ENCODE measurements at regions not wholly inside any gene's neighbourhood (a gene's known extent, or its start where the extent isn't known, plus 50 kb on each side); places are given as distances from the start of the nearest gene placed in this dataset.

- no peak for DNase-seq
These were observed 562.0 kb upstream of the GOT2 start for GRCh38 chr16:59295993-59296736.

GRCh38 chr16:59295474-59295873 is 561.4 kb upstream of the GOT2 start:
- H3K4me2 ChIP-seq (ENCODE audit: unreplicated experiment): no peak overlapping the region
- H3K9me3 ChIP-seq (ENCODE audit: low read depth): no peaks in the 10 kb centered on the region
- no peaks in the 10 kb centered on the region for H4K20me1 ChIP-seq (ENCODE audit: insufficient read depth)
- H3K27me3 ChIP-seq (replicated peaks; ENCODE audit: insufficient read depth): no peaks in the 10 kb centered on the region
- H3K9me2 ChIP-seq (ENCODE audit: insufficient read depth): no peaks in the 10 kb centered on the region
- TF ChIP-seq EZH2phosphoT487 (IDR thresholded peaks at IDR 0.05; ENCODE audit: insufficient read depth, low read depth) (no peak), EZH2 (IDR thresholded peaks at IDR 0.05; ENCODE audit: insufficient read depth, poor library complexity, severe bottlenecking) (no peak)
- no peak overlapping the region for H3K27ac ChIP-seq
- no peaks in the 10 kb centered on the region for H3K36me3 ChIP-seq (ENCODE audit: low read depth)
- no peaks in the 10 kb centered on the region for H3K4me1 ChIP-seq (ENCODE audit: insufficient read depth)
- no peak overlapping the region for H3K9ac ChIP-seq
- no peak overlapping the region for H3K4me3 ChIP-seq
- in situ Hi-C loops (cut with MboI): no loop called here
- no peaks in the 10 kb centered on the region for H3F3A ChIP-seq (ENCODE audit: insufficient read depth)
- no peaks in the 10 kb centered on the region for H3K79me2 ChIP-seq (ENCODE audit: insufficient read depth)
- no peak for DNase-seq
- H2AFZ ChIP-seq: no peak overlapping the region

More at GRCh38 chr16:59295993-59296736, 562.0 kb upstream of the GOT2 start:
- no peak overlapping the region for H2AFZ ChIP-seq
- H3K4me3 ChIP-seq: no peak overlapping the region
- no peak overlapping the region for H3K27ac ChIP-seq
- H3K9me3 ChIP-seq (ENCODE audit: low read depth): no peaks in the 10 kb centered on the region
- TF ChIP-seq EZH2 (IDR thresholded peaks at IDR 0.05; ENCODE audit: insufficient read depth, poor library complexity, severe bottlenecking): no peak
- TF ChIP-seq EZH2phosphoT487 (IDR thresholded peaks at IDR 0.05; ENCODE audit: insufficient read depth, low read depth): no peak
- H3K36me3 ChIP-seq (ENCODE audit: low read depth): no peaks in the 10 kb centered on the region
- no peak overlapping the region for H3K4me2 ChIP-seq (ENCODE audit: unreplicated experiment)
- no peaks in the 10 kb centered on the region for H3K9me2 ChIP-seq (ENCODE audit: insufficient read depth)
- no peaks in the 10 kb centered on the region for H3K79me2 ChIP-seq (ENCODE audit: insufficient read depth)
- in situ Hi-C loops (cut with MboI): no loop called here
- H3K9ac ChIP-seq: no peak overlapping the region
- WGBS, 2 experiments (ENCODE audit: low coverage in 1 of 2, low lambda C conversion rate in 2 of 2, missing lambda C conversion rate in 2 of 2): 0 to 3% methylated on average over 5 of the region's 5 CpGs
- no peaks in the 10 kb centered on the region for H3K4me1 ChIP-seq (ENCODE audit: insufficient read depth)
- H4K20me1 ChIP-seq (ENCODE audit: insufficient read depth): no peaks in the 10 kb centered on the region
- no peaks in the 10 kb centered on the region for H3K27me3 ChIP-seq (replicated peaks; ENCODE audit: insufficient read depth)
- H3F3A ChIP-seq (ENCODE audit: insufficient read depth): no peaks in the 10 kb centered on the region

- no peak overlapping the region for H3K4me3 ChIP-seq
- H3K79me2 ChIP-seq (ENCODE audit: insufficient read depth): no peaks in the 10 kb centered on the region
- 6 to 10% methylated on average over 3 of the region's 3 CpGs for WGBS, 2 experiments (ENCODE audit: low coverage in 1 of 2, low lambda C conversion rate in 2 of 2, missing lambda C conversion rate in 2 of 2)
- H3K9me2 ChIP-seq (ENCODE audit: insufficient read depth): no peaks in the 10 kb centered on the region
- in situ Hi-C loops (cut with MboI): no loop called here
- H3K27me3 ChIP-seq (replicated peaks; ENCODE audit: insufficient read depth): no peaks in the 10 kb centered on the region
- no peaks in the 10 kb centered on the region for H3F3A ChIP-seq (ENCODE audit: insufficient read depth)
- TF ChIP-seq EZH2 (IDR thresholded peaks at IDR 0.05; ENCODE audit: insufficient read depth, poor library complexity, severe bottlenecking) (no peak), EZH2phosphoT487 (IDR thresholded peaks at IDR 0.05; ENCODE audit: insufficient read depth, low read depth) (no peak)
- no peaks in the 10 kb centered on the region for H3K9me3 ChIP-seq (ENCODE audit: low read depth)
- H3K36me3 ChIP-seq (ENCODE audit: low read depth): no peaks in the 10 kb centered on the region
- no peak overlapping the region for H3K4me2 ChIP-seq (ENCODE audit: unreplicated experiment)
- H3K27ac ChIP-seq: no peak overlapping the region
- H3K4me1 ChIP-seq (ENCODE audit: insufficient read depth): no peaks in the 10 kb centered on the region
- DNase-seq: no peak
- H4K20me1 ChIP-seq (ENCODE audit: insufficient read depth): no peaks in the 10 kb centered on the region
- H2AFZ ChIP-seq: no peak overlapping the region
- no peak overlapping the region for H3K9ac ChIP-seq
These were observed 556.6 kb upstream of the GOT2 start for GRCh38 chr16:59290718-59291117.

- WGBS, 2 experiments (ENCODE audit: low coverage in 1 of 2, low lambda C conversion rate in 2 of 2, missing lambda C conversion rate in 2 of 2): 11% methylated on average over 3 of the region's 3 CpGs
- no peaks in the 10 kb centered on the region for H3K27me3 ChIP-seq (replicated peaks; ENCODE audit: insufficient read depth)
These were observed 555.0 kb upstream of the GOT2 start for GRCh38 chr16:59289151-59289550.

More at GRCh38 chr16:59289151-59289550, 555.0 kb upstream of the GOT2 start:
- no peaks in the 10 kb centered on the region for H3K9me2 ChIP-seq (ENCODE audit: insufficient read depth)
- no peak overlapping the region for H3K27ac ChIP-seq
- in situ Hi-C loops (cut with MboI): no loop called here
- no peak for DNase-seq
- no peak overlapping the region for H3K4me2 ChIP-seq (ENCODE audit: unreplicated experiment)
- no peak overlapping the region for H3K4me3 ChIP-seq
- no peaks in the 10 kb centered on the region for H3F3A ChIP-seq (ENCODE audit: insufficient read depth)
- no peaks in the 10 kb centered on the region for H3K79me2 ChIP-seq (ENCODE audit: insufficient read depth)
- H4K20me1 ChIP-seq (ENCODE audit: insufficient read depth): no peaks in the 10 kb centered on the region
- H3K4me1 ChIP-seq (ENCODE audit: insufficient read depth): no peaks in the 10 kb centered on the region
- no peaks in the 10 kb centered on the region for H3K9me3 ChIP-seq (ENCODE audit: low read depth)
- no peak overlapping the region for H3K9ac ChIP-seq
- H3K36me3 ChIP-seq (ENCODE audit: low read depth): no peaks in the 10 kb centered on the region
- no peak overlapping the region for H2AFZ ChIP-seq
- TF ChIP-seq EZH2 (IDR thresholded peaks at IDR 0.05; ENCODE audit: insufficient read depth, poor library complexity, severe bottlenecking) (no peak), EZH2phosphoT487 (IDR thresholded peaks at IDR 0.05; ENCODE audit: insufficient read depth, low read depth) (no peak)
